PC-9 (cell line): ENCODE measurements at regions not wholly inside any gene's neighbourhood (a gene's known extent, or its start where the extent isn't known, plus 50 kb on each side); places are given as distances from the start of the nearest gene placed in this dataset.

Experiments used
- CTCF ChIP-seq: fragments of 200-600 bp; sonication (generic); conservative IDR thresholded peaks from 2 replicates; pipeline ENCODE4 v1.6.1; 2017; ENCODE audit warnings: mixed run types, antibody characterized with exemption, mild to moderate bottlenecking, moderate library complexity
- EZH2 ChIP-seq: fragments of 200-600 bp; sonication (generic); IDR thresholded peaks from 2 replicates; pipeline ENCODE4 v1.8.0; 2017; ENCODE audit warnings: antibody characterized with exemption, low read depth

DNA sequence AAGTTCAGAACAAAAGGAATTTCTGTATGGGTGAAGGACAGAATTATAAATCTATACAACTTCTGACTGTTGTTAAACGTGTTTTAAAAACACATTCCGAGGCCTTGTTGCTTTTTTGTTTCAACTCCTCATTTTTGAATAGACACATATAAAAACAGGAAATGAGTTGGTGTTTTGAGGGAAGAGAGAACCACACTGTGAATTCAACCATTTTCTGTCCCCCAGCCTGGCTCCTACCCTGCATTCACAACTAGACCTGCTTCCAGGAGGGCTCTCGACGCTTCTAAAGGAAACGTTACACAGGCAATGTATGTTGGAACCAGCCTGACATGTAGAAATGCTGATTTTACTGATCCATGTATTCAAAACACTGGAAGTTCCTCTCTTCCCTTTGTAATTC, 76.5 kb downstream of the OR13A1 start:
- TF ChIP-seq EZH2 (no peak), CTCF (no peak)
